GM18858 (cell line): ENCODE measurements at regions not wholly inside any gene's neighbourhood (a gene's known extent, or its start where the extent isn't known, plus 50 kb on each side); places are given as distances from the start of the nearest gene placed in this dataset.
"Not testable (repeated sequence)": the region's sequence is repeated elsewhere in the genome, so short reads cannot be mapped to it uniquely, and the experiment has no call there.

ENCODE experiments used
- ATAC-seq: cut with Tn5 transposase; IDR thresholded peaks from one replicate; pipeline ENCODE4 v1.9.1; 2021; ENCODE audit not compliant: unreplicated experiment

GRCh38 chr9:82880336-82881050 lies 182.4 kb downstream of the RASEF start:
- ATAC-seq: no peak

GRCh38 chr9:82882138-82882537 lies 180.8 kb downstream of the RASEF start:
- no peak for ATAC-seq

DNA sequence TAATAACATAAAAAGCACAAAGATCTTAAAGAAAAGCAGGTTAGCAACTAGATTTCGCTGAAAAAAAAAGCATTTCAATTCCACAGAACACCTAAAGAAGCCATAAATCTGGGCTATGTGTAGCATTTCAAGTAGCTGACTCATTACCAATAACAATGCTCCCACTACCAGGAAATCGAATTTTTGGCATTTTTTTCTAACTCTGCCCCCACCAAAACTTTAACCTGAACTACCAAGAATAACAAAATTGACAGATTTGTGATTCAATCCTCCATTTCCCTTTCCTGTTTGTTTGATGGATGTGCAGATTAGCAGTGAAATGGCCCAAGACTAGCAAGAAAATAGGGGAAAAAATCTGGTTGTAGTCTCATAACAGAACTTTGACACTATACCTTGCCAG lies 180.2 kb downstream of the RASEF start:
- ATAC-seq: no peak

DNA sequence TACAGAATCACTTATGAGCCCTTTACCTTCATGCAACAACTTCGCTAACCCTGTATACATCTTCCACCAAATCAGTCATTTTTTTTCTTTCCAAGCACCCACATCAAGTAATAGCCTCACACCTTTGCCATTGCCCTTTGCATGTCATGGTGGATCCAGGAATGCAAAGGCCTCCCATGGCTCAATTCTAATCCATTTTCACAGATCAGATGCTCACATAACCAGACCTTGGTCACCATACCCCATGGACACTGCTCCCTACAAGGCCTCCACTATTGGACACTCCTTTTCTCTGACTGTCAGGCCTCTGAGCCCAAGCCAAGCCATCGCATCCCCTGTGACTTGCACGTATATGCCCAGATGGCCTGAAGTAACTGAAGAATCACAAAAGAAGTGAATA lies 179.5 kb downstream of the RASEF start:
- no peak for ATAC-seq

DNA sequence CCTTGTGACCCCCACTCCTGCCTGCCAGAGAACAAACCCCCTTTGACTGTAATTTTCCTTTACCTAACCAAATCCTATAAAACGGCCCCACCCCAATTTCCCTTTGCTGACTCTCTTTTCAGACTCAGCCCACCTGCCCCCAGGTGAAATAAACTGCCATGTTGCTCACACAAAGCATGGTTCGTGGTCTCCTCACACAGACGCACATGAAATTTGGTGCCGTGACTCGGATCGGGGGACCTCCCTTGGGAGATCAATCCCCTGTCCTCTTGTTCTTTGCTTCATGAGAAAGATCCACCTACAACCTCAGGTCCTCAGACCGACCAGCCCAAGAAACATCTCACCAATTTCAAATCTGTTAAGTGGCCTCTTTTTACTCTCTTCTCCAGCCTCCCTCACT lies 179.0 kb downstream of the RASEF start:
- ATAC-seq: not testable (repeated sequence)

DNA sequence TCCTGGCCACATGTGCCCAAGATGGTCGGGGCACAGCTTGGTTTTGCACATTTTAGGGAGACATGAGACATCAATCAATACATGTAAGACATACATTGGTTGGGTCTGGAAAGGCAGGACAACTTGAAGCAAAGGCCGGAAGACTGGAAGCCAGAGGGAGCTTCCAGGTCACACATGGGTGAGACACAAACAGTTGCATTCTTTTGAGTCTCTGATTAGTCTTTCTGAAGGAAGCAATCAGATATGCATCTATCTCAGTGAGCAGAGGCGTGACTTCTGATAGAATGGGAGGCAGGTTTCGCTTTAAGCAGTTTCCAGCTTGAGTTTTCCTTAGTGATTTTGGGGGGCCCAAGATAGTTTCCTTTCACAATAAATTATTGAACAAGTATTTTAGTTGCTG lies 172.5 kb downstream of the RASEF start:
- ATAC-seq: no peak

DNA sequence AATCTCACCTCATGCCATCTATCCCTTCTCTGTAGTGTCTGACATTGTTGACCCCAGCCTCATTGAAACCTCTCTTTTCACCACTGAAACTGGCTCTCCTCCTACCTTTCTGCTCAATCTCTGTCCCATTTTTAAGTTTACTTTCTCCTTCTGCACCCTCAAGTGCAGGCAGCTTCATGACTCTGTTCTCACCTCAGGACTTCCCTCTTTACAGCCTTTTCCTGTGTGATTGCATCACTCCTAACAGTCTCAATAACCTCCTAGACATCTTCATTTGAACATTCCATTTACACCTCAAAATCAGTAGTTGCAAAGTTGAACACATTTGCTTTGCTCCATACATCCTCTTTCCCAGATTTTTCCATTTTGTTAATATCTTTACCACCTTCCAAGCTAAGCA lies 172.1 kb downstream of the RASEF start:
- no peak for ATAC-seq

GRCh38 chr9:82891321-82891720 lies 171.6 kb downstream of the RASEF start:
- ATAC-seq: no peak

DNA sequence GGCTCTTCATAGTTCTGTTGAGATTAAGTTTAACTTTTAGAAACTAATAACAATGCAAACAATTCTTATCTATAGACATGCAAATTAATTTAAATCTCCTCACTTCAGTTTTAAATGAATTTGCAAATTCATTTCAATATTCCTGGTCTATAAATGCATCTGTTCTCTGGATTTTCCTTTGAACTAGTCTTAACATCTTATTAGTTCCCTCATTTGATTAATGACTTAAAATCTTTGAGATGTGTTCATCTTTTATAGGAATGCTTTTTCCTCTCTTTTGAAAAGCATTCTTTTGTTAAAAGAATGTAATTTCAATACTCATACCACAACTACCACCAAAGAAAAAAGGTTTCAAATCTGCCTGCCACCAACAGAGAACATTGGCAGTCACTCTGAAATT lies 169.4 kb downstream of the RASEF start:
- ATAC-seq: no peak

DNA sequence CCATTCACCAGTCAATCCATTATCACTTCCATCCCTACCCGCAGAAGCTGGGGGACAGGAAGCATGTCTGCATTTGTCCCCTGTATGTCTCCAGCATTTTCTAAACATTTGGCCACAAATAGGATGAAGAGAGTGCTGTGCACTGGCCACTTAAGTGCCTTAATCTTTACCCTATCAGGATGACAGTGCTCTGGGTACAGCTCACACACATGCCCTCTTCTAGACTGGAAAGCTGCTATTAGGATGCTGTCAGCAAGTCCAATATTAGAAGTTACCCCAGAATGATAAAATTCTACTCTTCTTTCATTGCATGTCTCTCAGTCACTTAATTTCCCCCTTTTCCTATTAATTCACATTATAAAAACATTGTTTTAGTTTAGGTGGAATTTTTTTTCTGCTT lies 168.4 kb downstream of the RASEF start:
- no peak for ATAC-seq

DNA sequence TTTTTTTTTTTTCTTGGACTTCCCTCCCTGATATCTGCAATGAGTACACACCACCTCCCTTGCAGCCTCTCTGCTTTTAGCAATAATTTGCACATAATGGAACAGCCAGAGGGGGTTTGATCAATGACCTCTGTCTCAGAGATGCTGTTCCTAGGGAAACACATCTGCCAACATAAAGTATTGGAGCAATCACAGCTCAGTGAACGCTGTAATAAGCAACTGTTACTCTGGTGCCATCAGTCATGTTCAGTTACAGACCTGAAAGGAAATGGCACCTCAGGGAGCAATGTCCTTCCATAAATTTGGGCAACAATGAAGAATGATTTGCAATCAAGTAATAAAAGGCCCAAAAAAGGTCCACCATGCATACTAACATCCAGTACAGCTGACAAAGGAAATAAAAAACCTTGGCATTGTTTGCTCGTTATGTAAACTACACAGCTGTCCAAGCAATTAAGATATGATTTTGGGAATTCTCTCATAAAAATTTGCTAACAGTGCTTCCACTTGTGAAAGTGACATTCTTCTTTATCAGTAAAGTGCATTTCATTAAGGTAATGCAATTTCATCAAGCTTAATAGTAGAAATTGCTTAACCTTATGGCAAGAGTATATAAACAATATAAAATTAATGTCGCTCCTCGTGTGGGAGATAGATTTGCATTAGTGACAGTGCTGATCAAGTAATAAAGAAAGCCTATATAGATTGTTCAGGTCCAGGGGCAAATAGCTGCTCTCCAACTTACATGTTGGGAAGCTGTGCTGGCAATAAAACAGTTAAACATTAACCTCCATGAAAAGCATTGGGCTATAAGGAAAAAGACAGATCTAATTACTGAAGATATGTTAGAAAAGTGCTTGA lies 167.8 kb downstream of the RASEF start:
- no peak for ATAC-seq

GRCh38 chr9:82895822-82896110 lies 167.2 kb downstream of the RASEF start:
- no peak for ATAC-seq

DNA sequence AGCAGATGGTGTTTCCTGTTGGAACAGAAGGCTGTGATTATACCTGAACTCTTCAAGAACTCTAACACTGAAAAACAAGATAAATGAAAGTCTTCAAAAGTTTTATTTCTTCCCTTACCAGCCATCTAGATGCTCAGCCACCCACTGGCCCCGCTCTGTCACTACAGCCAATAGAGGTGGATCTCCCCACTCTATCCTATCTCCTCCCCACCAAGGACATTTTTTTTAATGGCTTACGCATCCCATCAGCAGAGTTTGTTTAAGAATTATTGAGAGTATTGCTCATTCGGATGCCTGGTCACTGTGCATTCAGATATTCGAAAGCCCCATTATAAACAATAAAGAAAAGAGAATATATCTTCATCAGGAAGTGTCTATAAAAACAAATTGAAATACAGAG lies 159.4 kb downstream of the RASEF start:
- ATAC-seq: no peak

- ATAC-seq: no peak
These were observed 150.9 kb downstream of the RASEF start for GRCh38 chr9:82911996-82912395.

DNA sequence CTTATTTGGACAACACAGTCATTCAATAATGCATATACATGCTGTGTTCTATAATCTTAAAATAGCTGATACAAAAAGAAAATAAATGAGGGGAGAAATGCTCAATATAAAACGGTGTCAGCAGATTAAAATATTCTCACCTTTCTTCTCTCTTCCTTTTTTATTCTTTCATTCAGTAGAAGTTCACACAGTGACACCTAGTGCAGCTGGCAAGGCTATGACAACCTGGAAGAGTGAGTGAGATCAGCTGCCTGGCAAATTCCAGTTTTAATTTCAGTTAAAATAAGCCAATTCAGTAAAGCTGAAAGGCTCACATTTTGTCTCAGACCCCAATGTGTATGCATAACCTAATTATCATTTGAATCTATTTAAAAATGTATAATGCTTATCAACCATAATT lies 150.3 kb downstream of the RASEF start:
- ATAC-seq: no peak

DNA sequence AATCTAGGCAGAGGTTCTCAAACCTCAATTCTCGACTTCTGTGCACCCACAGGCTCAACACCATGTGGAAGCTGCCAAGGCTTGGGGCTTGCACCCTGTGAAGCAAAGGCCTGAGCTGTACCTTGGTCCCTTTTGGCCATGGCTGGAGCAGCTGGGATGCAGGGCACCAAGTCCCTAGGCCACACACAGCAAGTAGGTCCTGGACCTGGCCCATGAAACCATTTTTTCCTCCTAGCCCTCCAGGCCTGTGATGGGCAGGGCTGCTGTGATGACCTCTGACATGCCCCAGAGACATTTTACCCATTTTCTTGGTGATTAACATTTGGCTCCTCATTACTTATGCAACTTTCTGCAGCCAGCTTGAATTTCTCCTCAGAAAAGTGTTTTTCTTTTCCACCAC lies 146.7 kb downstream of the RASEF start:
- not testable (repeated sequence) for ATAC-seq

DNA sequence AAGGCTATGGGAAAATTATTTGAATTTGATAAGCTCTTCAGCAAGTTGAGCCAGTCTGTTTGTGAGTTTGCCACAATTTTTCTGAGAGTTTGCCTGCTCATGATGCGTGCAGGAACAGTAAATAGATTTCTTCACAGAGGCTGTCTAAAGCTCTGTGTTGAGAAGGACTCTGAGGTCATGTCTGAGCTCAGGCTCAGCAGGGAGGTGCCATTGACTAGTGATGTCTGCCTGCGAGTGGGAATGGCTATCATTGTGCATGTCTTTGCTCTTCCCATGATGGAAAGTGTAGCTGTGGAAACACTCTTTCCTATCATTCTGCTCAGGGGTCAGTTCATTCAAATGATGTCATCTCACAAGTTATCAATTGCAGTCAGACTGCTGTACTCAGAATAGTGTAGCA lies 142.8 kb downstream of the RASEF start:
- ATAC-seq: no peak

GRCh38 chr9:82922686-82923085 lies 140.3 kb downstream of the RASEF start:
- no peak for ATAC-seq

GRCh38 chr9:82923092-82923911 lies 139.6 kb downstream of the RASEF start:
- ATAC-seq: no peak

- ATAC-seq: no peak
These were observed 138.9 kb downstream of the RASEF start for GRCh38 chr9:82923912-82924605.
